ENCODE measurements at regions not wholly inside any gene's neighbourhood (a gene's known extent, or its start where the extent isn't known, plus 50 kb on each side); places are given as distances from the start of the nearest gene placed in this dataset.
A peak's percentile ranks its signal among the peaks of the same experiment; 100 is the strongest.
"Not testable (repeated sequence)": the region's sequence is repeated elsewhere in the genome, so short reads cannot be mapped to it uniquely, and the experiment has no call there.

DNA sequence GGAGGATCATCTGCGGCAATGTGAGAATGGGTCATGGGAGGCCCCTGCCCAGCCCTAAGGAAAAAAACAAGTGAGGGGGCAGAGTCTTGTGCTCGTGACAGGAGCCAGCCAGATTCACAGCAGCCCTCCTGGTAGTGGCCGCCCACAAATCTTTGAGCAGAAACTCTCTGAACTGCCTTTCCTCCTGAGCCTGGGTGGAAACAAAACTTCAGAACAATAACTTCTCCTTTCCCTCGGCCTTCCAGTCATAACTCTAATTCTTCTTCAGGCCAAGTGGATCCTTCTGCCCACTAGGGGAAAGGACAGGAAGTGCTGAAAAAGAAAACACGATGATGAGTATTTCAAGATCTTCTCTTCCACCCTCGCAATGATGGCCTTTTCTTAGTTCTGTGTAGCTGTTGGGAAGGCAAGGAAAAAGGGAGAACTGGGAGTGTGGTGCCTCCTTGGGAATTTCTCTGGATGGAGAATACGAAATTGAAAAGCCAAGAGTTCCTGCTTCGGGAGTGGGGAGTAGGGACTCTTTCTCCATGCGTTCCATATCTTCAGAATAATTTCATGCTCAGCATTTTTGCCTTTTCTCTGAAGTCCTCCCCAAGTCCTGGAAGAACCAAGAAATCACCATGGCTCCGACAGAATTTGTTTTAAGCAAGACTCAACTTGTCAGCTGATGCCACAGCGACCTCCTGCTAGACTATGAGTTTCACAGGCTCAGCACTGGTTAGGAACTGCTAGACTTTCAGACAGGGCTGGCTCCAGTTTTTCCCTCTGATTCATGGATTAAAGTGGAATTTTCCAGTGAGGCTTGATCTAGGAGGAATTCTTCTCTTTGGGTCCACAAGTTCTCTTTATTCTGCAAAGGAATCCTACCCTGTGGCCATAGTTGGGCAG is 188.9 kb downstream of the CAND1 start:
- no peak for DNase-seq

DNA sequence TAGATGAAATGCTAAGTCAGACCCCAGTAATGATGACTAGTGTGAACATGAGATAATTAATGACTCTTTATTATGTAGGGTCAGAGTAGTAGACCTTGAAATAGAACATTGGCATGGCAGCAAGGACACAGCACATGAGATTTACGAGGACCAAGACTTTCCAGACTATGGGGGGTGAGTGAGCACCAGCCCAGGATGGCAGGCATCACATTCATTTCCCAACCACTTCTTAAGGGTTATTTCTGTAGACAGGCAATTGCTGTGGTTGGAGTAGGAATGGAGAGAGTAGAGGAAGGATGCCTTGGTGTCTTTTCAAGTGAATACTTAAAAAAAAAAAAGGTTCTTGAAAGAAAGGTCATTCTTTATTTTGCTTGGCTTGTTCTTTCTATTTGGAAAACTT is 189.4 kb upstream of the DYRK2 start:
- no peak for DNase-seq

DNA sequence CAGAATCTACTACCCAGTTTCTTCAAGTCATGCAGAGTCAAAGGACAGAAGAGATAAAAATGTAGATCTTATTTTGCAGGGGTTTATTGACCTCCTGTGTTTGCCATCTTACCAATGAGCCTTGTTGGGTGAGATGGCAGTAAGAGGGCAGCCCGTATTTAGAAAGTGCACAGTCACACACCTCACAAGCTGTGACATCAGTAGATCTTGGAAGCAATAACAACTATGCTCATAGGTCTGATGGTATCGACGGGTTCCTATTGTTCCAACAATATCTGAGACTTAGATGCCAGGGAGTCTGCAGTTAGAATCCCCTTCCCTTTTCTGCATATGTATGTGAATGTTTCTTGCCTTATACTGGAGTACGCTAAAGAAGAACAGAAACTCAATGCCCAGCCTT is 189.0 kb upstream of the DYRK2 start:
- no peak for DNase-seq

DNA sequence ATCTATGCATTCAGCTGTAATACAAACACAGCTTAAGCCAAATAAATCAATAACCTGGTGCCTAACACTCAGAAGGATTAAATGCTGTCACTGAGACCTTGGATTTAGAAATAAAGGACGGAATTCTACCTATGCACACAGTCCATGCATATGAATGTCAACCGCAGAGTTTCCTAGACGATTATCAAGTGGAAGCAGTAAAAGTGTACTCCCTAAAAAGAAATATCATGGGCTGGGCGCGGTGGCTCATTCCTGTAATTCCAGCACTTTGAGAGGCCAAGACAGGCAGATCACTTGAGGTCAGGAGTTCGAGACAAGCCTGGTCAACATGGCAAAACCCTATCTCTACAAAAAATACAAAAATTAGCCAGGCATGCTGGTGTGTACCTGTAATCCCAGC is 188.2 kb upstream of the DYRK2 start:
- no peak for DNase-seq

DNA sequence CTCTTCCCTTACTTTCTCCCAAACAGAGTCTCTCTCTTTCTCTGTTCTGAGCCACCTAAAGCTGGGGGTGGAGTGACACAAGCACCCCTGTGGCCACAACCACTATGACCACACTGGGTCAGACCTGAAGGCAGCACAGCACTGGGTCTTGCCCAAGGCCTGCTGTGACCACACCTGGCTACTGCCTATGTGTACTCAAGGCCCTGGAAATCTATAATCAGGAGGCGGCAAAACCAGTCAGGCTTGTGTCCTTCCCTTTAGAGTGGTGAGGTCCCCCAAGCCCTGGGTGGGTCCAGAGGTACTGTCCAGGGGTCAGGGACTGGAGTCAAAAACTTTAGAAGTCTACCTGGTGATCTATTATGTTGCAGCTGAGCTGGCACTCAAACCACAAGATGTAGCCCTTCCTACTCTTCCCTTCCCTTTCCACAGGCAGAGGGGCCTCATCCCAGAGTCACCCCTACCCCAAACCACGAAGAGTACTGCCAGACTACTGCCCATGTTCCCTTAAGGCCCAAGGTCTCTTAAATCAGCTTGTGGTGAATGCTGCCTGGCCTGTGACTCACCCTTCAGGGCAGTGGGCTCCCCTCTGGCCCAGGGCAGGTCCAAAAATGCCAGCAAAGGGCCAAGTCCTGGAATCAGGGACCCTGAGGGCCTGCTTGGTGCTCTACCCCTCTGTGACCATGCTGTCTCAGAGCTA is 179.8 kb upstream of the DYRK2 start:
- DNase-seq = no peak

DNA sequence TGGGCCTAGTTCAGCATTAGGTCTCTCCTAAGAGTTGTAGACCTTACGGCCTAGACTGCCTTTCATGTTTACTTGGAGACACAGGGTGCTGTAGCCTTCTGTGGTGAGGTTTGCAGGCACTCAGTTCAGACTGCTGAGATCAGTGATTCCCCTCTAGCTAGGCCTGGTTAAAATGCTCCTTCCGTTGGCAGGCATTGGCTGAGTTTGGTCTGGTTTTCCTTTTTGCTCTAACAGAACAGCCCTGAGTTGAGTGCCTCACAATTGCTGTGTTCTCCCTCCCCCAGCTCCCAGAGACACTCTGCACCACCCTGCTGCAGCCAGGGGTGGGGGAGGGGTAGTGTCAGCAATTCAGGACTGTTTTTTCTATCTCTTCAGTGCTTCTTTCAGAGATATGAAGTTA is 178.9 kb upstream of the DYRK2 start:
- DNase-seq = no peak

DNA sequence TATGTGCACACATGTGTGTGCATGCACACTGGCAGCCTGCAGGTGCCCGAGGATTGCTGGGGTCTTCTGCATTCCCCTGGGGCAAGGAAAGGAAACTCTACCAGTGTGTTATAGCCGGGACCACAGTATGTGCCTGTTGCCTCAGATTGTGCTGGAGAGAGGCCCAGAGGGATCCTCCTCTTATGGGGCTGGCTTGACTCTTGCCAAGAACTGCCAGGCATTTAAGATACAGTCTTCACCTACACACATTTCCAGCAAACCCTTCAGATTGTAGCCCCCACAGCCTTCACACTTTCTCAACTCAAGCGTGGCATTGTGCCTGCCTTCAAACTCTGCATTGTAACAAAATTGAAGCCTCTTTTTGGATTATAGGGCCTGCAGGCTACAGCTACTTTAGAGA is 176.7 kb upstream of the DYRK2 start:
- DNase-seq = no peak

DNA sequence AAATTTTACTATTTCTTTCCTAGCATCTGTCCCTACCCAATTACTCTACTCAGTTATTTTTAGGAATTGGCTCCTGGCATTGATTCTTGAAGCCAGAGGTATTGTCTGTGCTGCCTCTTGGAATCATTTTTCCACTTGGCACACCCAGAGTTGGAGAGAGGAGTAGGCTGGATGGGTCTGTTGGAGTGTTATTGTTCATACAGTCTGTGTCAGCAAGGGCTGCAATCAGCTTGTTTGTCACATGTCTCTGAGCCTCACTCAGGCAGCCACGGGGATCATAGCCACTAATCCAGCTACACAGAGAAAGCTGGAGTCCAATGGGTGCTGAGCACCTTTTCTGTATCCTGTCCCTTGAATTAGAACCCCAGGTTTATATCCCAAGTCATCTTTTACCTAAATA is 176.0 kb upstream of the DYRK2 start:
- DNase-seq = no peak

DNA sequence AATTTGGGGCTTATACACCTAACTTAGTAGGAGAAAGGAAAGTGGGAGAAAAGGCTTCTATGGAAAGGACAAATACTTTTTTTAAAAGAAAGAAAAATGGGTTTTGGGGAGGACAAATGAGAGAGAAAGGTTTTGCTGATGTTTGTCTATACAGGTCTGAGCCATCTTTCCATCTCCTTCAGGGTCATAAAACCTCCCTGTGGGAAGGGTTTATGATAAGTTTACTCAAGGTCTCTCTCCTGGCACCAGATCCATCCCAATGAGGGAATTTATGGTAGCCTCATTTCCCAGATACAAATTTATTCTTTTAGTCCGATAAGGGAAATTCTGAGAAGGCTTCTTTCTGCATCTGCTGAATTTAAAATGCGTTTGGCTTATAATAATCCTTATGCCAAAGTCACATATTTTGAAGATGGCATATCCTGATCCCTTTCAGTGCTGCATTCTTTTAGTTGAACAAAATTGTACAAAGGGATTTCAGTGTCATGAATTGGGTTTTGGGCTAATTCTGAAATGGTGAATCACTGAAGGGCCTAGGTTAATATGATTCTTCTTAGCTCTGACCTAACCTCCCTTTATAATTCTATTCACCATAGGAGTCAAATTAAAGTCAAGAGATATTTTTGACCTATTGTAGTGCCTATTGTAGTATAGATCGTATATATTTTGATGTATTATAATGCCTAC is 173.5 kb upstream of the DYRK2 start:
- DNase-seq = no peak

DNA sequence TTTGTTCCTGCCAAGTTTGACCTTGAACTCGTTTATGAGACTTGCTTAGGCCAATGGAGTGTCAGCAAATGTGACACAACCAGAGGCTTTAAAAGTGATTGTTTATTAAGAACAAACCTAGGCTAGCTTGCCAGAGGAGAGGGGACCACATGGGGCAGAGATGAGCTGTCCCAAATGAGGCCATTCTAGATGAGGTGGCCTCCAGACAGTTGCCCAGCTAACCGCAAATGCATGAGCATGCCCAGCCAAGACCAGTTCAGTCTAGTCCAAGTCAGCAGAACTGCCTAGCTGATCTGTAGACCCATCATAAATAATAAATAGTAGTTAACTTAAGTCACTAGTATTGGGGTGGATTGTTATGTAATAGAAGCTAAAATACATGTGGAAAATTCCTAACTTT is 172.8 kb upstream of the DYRK2 start:
- no peak for DNase-seq

DNA sequence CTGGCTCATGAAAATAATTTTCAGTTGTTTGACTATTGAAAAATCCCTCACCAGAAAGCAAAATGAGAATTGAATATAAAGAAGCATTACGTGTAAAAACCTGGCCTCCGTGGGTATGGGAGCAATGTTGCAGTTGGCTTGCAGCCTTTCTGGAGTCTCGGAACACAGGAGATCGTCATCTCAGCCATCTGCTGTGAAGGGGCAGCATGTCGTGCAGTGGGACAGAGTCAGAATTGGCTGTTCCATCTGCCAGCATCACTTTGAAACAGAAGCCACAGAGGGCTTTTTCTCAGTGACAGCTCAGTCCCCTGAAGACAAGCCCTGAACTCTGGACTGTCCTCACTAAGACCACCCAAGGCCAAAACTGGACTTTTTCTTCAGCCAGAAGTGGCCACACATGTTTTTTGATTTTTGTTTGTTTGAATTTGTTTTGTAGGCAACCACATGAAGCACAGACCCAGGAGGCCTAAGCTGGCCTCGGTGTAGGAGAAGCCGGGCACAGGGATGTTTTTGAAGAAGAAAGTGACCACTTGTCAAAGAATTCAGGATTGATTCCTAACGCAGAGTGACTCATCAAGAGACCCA is 170.8 kb upstream of the DYRK2 start:
- DNase-seq = no peak

DNA sequence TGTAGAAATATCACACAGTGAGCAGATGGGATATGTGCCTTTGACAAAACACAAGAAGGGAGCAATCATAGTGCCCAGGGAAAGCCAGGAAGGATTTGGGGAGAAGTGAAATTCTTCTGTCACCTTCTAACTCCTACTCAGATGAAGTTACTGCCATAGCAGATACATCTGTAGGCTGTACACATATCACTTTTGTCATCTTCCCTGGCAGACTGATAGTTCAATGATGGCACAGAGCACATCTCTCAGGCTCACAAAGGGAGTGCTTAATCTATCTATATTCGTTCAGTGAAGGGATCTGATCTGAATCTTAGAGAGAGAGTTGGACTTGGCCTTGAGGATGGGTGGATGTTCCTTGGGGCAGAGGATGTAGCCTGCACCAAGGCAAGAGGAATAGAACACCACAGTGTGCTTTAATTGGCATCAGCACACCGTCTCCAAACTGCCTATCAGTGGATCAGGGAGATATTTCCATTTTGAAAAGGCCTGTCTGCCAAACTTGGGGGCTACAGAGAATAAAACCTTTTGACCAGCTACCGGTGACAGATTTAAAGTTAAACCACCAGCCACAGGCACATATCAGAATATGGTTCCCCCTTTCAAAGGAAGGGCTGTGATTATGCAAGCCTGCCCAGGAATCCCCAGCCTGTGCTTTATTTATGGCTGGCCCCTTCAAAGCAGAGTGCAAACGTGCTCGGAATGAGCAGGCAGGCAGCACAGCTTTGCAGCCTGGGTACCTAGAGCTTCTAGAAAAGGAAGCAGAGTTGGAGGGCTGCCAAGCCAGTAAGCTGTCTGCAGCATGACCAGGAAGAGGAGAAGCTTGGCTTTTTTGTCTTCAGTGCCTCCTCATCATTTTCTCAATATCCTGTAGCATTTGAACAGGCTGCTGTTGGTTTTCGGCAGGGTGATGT is 165.5 kb upstream of the DYRK2 start:
- DNase-seq = peak; percentile 68 to 73

DNA sequence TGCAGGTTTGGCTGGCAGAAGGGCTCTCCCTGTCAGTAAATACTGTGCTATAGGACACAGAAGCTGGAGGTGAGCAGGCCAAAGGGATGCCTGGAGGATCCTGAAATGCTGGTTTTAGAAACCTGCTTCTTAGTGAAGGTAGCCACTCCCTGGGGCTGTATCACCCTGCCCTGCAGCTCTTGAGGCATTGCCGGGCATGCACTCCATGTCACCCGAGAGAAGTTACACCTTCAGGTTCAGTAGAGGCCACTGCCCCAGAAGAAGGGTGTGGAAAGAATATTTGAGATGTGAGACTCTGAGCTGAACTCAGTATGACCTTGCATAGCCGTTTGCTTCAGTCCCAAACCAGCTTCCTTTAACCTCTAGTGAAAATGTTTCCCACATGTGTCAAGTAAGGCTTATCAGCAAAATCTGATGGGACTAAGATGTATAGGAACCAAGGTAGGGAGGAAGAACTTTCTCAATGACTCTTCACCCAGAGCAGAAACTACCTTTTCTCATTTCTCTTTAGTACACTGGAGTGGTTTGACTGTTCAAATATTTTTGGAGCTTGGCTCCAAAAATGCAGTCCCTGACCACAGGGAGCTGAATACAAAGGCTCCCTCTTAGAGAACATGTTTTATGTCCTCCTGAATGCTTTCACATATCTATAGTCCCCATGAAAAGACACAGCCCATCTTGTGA is 164.5 kb upstream of the DYRK2 start:
- DNase-seq = no peak

DNA sequence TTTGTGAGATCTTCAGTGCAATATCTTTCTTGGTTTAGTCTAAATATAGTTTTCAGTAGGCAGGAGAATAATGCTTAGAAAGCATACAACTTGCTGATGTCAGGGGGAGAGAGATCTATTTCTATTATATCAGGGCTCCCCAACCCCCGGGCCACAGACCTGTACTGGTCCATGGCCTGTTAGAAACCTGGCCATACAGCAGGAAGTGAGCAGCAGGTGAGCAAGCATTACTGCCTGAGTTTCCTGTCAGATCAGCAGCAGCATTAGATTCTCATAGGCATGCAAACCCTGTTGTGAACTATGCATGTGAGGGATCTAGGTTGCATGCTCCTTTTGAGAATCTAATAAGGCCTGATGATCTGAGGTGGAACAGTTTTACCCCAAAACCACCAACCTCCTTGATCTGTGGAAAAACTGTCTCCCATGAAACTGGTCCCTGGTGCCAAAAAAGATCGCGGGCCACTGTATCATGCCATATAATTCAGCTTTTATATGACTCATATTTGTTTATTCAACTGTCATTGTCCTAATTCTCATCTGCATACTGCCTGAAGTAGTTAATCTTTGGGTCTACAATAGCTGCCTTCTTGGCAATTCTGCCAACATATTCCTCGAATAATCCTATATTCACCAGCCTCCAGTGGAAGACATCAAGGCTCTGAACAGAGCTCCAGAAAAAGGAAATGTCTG is 163.6 kb upstream of the DYRK2 start:
- DNase-seq = peak; percentile 5 to 12

DNA sequence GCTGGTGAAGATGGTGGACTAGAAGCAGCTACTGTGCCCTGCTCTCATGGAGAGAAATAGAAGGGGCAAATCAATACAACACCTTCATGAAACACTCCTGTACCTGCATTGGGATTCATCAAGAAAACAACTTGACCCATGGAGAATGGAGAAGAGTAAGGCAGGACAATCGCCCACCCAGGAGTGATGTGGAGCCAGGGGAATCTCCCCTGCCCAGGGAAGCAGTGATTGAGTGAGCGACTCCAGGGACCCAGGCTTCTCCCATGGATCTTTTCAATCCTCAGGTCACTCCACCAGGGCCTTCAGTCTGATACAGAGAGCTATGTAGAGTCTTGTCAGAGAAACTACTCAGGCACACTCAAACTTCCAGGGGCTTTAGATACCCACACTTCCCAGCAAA is 161.9 kb upstream of the DYRK2 start:
- no peak for DNase-seq

DNA sequence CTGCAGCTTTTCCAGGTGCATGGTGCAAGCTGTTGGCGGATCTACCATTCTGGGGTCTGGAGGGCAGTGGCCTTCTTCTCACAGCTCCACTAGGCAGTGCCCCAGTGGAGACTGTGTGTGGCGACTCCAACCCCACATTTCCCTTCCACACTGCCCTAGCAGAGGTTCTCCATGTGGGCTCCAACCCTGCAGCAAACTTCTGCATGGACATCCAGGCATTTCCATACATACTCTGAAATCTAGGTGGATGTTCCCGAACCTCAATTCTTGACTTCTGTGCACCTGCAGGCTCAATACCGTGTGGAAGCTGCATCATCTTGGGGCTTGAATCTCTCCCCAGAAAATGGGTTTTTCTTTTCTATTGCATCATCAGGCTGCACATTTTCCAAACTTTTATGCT is 160.2 kb upstream of the DYRK2 start:
- not testable (repeated sequence) for DNase-seq

DNA sequence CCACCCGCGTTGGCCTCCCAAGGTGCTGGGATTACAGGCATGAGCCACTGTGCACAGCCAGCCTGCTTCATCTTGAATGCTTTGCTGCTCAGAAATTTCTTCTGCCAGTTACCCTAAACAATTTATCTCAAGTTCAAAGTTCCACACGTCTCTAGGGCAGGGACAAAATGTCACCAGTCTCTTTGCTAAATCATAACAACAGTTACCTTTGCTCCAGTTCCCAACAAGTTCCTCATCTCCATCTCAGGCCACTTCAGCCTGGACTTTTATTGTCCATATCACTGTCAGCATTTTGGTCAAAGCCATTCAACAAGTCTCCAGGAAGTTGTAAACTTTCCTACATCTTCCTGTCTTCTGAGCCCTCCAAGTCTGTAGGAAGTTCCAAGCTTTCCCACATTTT is 159.5 kb upstream of the DYRK2 start:
- no peak for DNase-seq

DNA sequence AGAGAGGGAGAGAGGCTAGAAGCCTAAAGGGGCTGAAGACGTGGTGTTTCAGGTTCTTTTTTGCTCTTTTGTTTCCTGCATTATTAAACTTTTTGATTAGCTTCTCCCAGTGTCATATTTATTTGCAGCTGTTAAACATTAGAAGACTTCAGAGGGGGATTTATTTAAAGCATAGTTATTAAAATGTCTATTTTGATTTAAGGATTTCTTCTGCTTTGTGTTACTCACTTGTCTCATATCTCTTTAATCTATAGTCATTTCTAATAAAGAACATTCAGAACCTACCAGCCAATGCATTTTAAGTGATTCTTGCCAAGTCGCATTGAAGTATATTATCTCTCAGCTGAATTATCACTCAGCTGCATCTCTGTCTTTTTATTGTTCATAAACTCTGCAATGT is 152.0 kb upstream of the DYRK2 start:
- no peak for DNase-seq

DNA sequence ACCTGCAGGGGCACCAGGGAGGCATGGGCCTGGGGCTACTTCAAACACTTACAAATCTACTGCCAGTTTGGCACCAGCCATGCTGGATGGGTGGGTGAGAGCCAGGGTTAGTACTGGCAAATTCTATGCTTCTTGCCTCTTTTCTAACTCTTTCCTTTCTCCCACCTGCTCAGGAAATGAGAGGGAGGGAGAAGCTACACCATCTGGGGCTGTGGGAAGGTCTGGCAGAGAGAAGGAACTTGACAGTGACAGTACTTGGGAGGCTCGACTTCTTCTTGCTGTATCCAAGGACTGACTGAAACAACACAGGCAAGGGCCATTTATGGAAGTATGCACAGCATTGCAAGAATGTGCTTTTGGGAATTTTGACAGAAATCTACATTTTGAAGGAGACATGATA is 149.6 kb upstream of the DYRK2 start:
- no peak for DNase-seq

DNA sequence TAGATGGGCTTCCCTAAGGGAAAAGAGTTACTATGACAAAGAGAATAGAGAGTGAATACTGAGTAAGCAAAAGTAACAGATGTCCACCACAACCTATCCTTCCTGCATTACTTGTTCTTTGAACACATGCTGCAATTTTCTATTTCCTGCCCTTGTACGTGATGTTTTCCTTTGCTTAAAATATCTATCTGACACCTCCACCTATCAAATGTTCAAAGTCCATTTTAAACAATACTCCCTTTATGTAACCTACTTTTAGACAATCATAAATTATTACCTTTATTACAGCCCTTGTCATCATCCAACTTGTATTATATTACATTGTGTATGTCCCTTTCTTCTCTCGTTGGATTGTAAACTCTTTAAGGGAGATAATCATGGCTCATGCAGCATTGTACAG is 147.2 kb upstream of the DYRK2 start:
- DNase-seq = no peak

DNA sequence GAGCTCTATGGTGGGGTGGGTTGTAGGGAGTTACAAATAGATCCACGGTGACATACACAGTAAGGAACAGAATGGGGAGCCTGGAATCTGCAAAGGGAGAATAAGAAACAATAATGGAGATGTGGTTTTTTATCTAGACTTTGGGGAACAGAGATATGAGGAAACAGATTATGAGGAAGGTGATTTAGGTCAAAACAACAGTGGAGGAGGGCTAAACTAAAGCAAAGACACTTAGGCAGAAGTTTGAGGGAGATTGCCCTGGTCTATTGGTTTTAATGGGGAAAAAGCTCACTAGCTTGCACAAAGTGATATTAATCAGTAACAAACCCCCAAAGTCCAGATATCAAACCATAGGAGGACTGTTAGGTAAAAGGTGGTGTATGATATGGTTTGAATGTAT is 144.5 kb upstream of the DYRK2 start:
- DNase-seq = no peak

All from activated CD4-positive, alpha-beta T cell treated with anti-CD3 and anti-CD28 coated beads for 4 hours (primary cell).